ENCODE measurements at regions not wholly inside any gene's neighbourhood (a gene's known extent, or its start where the extent isn't known, plus 50 kb on each side); places are given as distances from the start of the nearest gene placed in this dataset.

DNA sequence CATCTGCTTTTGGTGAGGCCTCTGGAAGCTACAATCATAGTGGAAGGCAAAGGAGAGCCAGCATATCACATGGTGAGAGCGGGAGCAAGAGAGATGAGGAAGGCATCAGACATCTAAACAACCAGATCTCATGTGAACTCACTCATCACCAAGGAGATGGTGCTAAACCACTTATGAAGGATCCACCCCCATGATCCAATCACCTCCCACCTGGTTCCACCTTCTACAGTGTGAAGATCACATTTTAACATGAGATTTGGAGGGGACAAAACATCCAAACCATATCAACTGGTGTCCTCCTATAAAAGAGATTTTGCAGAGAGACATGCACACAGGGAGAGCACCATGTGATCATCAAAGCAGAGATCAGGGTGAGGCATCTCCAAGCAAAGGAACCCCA lies 578.6 kb downstream of the MATN1 start:
- TF ChIP-seq, protein P1, sequence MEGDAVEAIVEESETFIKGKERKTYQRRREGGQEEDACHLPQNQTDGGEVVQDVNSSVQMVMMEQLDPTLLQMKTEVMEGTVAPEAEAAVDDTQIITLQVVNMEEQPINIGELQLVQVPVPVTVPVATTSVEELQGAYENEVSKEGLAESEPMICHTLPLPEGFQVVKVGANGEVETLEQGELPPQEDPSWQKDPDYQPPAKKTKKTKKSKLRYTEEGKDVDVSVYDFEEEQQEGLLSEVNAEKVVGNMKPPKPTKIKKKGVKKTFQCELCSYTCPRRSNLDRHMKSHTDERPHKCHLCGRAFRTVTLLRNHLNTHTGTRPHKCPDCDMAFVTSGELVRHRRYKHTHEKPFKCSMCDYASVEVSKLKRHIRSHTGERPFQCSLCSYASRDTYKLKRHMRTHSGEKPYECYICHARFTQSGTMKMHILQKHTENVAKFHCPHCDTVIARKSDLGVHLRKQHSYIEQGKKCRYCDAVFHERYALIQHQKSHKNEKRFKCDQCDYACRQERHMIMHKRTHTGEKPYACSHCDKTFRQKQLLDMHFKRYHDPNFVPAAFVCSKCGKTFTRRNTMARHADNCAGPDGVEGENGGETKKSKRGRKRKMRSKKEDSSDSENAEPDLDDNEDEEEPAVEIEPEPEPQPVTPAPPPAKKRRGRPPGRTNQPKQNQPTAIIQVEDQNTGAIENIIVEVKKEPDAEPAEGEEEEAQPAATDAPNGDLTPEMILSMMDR (IDR thresholded peaks at IDR 0.05), result no peak
- no peak for TF ChIP-seq POLR2A (IDR thresholded peaks at IDR 0.05)
